CD4-positive, alpha-beta T cell treated with Interleukin-15 for 4 hours (primary cell): ENCODE measurements at regions not wholly inside any gene's neighbourhood (a gene's known extent, or its start where the extent isn't known, plus 50 kb on each side); places are given as distances from the start of the nearest gene placed in this dataset.
"Not testable (repeated sequence)": the region's sequence is repeated elsewhere in the genome, so short reads cannot be mapped to it uniquely, and the experiment has no call there.

Experiments
- DNase-seq: peaks from one replicate; pipeline ENCODE4 v3.0.0-alpha.2; 2020; ENCODE audit warnings: low spot score

- DNase-seq, result no peak
These were observed 1319.9 kb downstream of the BRD1 start for GRCh38 chr22:48507595-48508350.

DNA sequence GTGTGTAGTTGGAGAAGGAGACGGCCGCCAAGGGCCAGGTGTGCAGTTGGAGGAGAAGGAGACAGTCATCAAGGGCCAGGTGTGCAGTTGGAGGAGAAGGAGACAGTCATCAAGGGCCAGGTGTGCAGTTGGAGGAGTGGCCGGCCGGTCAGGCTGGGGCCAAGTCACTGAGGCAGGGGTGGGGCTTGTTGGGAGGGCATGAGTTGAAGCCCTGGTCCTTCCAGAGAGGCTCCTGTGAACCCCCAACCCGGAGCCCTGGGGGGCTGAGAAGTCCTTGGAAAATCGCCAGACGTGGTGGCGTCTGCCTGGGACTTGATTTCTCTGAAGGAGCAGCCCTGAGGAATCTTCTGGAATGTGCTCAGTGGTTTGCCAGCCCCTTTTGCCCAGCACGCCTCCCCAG is 1320.5 kb downstream of the BRD1 start:
- no peak for DNase-seq

DNA sequence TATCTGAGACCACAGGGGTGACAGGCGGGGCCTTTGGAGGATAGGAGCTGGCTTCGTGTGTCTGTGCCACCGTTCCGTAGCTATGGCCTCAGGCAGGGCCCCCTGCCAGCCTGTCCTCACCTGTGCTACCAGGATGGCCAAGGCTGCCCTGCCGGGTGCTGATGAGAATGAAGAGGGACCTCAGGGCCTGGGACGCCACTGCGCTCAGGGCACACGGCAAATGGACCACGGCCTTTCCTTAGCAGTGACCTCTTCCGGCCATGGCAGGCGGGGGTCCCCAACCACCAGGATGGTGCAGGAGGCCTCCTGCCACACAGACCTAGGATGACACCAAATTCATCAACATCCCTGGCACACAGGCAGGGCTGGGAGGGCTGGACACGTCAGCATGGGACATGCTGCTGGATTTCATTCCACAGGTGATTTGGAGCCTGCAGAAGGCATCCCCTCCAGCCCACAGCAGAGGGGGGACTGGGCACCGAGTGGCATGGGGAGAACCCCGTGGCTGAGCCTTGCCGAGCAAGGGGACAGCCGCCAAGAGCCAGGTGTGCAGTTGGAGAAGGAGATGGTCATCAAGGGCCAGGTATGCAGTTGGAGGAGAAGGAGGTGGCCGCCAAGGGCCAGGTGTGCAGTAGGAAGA is 1321.0 kb downstream of the BRD1 start:
- DNase-seq, result no peak

- no peak for DNase-seq
These were observed 1321.8 kb downstream of the BRD1 start for GRCh38 chr22:48505891-48506290.

DNA sequence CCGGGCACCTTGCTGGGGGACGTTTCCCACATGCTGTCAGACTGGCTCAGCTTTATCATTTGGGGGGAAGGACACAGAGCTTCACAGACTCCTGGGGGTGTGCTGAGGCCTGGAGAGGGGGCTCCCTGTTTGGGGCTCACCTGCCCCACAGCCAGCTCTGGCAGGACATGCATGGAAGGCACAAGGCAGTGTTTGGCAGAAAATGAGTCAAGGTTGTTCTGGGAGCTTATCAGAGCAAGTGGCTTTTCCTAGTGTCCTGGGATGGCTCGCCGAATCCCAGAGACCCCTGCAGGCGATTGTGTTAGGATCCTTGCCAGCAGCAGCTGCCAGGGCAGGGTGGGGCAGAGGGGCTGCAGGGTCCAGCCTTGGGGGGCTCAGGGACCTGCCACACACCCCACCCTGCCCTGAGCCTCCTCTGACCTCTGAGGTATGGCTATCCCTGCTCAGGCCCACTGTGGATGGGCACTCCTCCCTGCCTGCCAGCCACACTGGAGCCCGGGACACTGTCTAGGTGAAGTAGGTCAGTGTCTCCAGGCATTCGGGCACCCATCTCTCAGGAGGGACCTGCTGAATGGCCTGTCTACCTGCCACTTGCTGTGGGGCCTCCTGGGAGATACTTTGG is 1323.0 kb downstream of the BRD1 start:
- DNase-seq, result no peak

- no peak for DNase-seq
These were observed 1323.8 kb downstream of the BRD1 start for GRCh38 chr22:48503876-48504275.

DNA sequence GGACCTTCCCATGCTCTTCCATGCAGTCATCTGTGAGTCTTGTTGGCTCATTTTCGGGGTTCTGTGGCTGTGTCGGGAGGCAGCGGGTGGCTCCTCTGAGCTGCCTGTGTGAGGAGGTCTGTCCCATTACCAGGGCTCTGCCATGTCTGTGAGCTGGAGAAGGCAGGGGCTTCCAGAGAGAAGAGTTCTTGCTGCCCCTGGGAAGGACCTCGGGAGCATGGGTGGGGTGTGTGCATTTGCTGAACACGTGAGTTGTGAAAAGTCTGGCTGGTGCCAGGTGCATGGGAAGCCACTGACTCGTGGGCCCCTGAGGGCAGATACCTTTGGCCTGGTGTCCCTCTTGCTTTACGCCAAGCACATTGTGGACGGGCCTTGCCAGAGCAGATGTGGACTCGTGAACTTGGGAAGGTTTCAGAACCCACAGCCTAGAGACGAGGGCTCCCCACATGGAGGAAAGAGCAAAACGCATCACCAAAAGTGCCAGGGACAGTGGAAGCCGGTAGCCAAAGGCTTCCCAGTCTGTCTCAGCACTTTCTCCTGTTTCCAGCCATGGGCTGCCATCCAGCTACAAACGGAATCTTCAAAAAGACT is 1324.5 kb downstream of the BRD1 start:
- DNase-seq, result no peak

DNA sequence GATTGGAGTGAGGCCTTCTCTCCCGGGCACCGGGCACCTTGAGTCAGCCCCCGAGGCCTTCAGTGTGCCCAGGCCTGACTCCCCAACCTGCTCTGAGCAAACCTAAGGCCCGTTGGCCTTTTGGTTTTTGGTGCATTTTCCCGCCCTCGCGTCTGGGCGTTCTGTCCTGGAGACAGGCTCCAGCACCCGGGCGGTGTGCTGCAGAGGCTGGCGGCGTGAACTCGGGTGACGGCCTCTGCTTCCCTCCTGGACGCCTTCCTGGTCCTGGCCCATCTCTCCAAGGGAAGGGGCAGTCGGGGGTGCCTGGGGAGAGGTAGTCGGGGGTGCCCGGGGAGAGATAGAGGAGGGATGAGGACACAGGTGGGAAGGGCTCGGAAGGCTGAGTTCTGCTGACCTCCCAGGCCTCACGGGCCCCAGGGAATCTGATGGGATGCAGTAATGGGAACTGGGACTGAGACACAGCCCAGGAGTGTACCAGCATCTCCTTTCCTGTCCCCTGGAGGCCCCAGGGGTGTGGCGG is 1326.4 kb downstream of the BRD1 start:
- DNase-seq, result no peak

DNA sequence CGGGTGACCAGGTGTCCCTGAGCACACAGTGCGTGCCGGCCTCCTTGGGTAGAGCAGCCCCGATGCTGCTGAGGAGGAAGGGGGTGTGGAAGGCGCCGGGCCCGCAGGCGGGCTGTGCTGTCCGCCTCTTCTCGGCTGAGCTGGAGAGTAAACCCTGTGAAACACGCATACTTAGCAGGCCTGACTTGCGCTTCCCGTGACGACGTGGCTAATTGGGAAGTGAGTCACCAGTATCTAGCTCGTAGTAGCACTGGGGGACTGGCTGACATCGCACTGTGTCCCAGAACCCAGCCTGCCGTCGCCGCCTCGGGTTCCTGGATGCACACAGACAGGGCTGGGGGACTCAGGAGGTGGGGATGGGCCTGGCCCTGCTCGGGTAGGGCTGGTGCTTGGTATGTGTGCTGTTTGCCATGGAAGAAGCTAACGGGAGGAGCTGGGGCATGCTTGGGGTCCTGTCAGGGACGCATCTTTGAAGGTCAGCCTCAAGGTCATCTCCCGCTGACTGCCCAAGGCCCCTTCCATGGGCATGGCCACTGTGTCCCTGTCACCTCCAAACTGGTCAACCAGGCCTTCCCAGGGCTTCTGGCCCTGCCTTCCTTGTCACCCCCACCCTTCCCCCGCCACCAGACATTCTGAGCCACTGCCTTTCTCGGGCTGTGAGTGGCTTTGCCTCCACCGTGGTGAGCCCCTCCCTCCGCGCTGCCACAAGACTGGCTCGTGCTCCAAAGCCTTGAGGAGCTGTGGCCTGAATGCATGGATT is 1327.0 kb downstream of the BRD1 start:
- DNase-seq, result no peak

DNA sequence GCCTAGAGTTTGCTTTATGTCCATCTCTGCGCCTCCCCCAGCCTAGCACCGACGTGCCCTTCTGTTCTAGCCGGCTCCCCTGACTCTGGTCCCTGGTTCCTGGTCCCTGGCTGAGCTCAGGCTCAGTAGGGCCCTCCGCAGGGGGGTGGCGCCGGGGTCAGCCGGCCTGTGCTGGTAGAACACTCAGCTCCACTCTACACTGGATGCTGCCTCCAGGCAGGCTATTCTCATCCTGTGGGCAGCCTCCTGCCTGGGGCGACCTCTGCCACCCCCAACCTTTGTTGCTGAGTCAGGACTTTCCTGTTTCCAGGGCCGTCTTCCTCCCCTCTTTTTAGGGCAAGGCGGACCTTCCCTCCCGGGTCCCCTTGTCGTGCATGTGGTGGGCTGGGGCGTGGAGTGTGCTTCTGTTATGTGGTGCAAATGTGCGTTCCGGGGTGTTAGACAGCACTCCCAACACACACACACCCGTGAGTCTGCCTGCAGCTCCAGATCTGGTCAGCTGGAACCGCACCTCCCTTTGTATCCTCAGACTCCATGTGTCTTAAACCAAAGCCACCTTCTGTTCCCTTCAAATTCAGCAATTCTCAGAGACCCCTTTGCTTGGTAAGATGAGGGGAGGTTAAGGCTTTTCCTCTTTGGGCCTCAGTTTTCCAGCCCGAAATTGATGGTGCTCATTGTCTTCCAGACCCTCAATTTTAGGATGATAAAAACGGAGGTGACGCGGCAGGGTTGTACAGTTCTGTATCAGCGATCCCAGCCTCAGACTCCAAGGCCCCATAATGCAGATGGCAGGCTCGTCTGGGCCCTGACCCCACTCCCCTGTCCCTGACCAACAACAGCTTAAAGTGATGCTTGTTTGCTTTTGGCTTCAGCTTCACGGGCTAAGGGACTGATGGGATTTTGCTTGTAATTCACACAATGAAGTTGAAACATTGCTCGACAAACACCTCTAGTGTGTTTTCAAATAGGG is 1327.9 kb downstream of the BRD1 start:
- DNase-seq, result no peak

- DNase-seq, result no peak
These were observed 1328.9 kb downstream of the BRD1 start for GRCh38 chr22:48498526-48499331.

- DNase-seq, result not testable (repeated sequence)
These were observed 1329.7 kb downstream of the BRD1 start for GRCh38 chr22:48497743-48498520.

- no peak for DNase-seq
These were observed 1330.6 kb downstream of the BRD1 start for GRCh38 chr22:48496987-48497650.

- no peak for DNase-seq
These were observed 1331.3 kb downstream of the BRD1 start for GRCh38 chr22:48496226-48496845.

DNA sequence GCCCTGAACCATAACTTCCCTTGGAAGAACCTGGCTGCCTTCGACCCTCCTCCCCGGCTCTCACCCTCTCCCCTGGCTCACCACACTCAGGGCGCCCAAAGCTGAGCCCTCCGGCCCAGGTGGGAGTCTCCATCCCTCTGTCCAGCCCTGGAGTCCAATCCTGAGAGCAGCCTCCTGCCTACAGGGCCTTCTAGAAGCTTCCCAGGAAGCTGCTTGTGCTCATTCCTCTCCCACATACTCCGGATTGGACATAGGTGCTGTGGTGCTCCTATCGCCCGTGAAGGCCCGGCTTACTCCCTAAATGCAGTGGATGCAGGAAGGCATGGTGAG is 1332.0 kb downstream of the BRD1 start:
- no peak for DNase-seq

DNA sequence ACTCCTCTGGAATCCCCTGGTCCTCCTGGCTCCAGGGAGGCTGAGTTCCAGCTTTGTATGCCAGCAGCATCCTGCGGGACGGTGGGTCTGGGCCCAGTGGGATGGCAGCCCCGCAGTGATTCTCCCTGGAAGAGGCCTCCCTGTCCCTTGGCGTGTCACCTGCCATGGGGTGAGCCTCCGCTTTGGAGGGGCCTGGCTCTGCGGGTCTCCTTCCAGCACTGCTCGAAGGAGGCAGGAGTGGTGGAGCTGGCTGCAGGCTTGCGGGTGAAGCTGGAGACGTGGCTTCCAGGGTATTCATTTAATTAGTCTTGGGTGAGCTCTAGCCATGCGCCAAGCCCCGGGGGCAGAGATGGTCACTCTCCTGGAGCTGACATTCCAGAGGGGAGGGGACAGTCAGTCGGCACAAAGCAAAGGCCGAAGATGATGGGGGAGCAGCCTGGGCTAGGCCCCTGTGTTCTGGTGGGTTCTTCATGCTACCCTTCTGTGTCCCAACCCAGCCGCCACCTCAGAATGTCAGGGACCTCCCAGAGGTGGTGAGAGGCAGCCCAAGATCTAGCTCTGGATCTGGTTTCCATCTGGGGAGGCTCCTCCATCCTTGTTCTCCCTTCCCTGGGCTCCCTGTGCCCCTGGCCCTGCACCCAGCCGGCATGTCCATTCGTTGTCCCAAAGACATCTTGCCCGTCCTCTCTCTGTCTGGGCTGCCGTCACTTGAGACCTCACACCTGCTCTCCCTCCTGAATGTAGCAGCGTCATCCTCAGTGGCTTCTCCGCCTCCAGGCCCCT is 1332.5 kb downstream of the BRD1 start:
- no peak for DNase-seq

GRCh38 chr22:48494256-48494967 is 1333.3 kb downstream of the BRD1 start:
- DNase-seq, result no peak
